CD8-positive, alpha-beta memory T cell (primary cell): ENCODE measurements at regions not wholly inside any gene's neighbourhood (a gene's known extent, or its start where the extent isn't known, plus 50 kb on each side); places are given as distances from the start of the nearest gene placed in this dataset.
A peak's percentile ranks its signal among the peaks of the same experiment; 100 is the strongest.

Source experiments
- CTCF ChIA-PET: fragments of 350-600 bp; sonication (Branson Sonifier 250); formaldehyde crosslinking; loops from one replicate; lab custom pipeline; 2021; ENCODE audit warnings: antibody characterized with exemption; lab: Charles Lee
- POLR2A ChIA-PET: fragments of 350-600 bp; sonication (Branson Sonifier 250); formaldehyde crosslinking; loops from one replicate; lab custom pipeline; 2021; ENCODE audit warnings: antibody characterized with exemption; lab: Charles Lee
- DNase-seq, 5 donors: peaks; one replicate each; pipeline versions ENCODE4 v3.0.0 to v3.0.0-alpha.2; 2020 to 2022; ENCODE audit warnings: mixed read lengths in 1 of 5
- H3K27ac ChIP-seq: one replicate; pipeline ENCODE4 v1.7.0; 2013; ENCODE audit warnings: low read depth, mild to moderate bottlenecking, low read length, moderate library complexity
- H3K27me3 ChIP-seq: 2 replicates; pipeline ENCODE4 v1.7.0; 2013; ENCODE audit warnings: low read length, mild to moderate bottlenecking; ENCODE audit not compliant: insufficient read depth, poor library complexity, severe bottlenecking
- H3K36me3 ChIP-seq: 2 replicates; pipeline ENCODE4 v1.7.0; 2013; ENCODE audit warnings: mild to moderate bottlenecking, low read length, moderate library complexity; ENCODE audit not compliant: insufficient read depth
- H3K4me1 ChIP-seq: 2 replicates; pipeline ENCODE4 v1.7.0; 2013; ENCODE audit warnings: mild to moderate bottlenecking, low read length, moderate library complexity; ENCODE audit not compliant: insufficient read depth
- H3K4me3 ChIP-seq: 2 replicates; pipeline ENCODE4 v1.7.0; 2013; ENCODE audit warnings: mild to moderate bottlenecking, low read length
- H3K9me3 ChIP-seq: 2 replicates; pipeline ENCODE4 v1.7.0; 2013; ENCODE audit warnings: mild to moderate bottlenecking, low read length
- H3K27ac Mint-ChIP-seq, 8 donors: one replicate each; pipeline ENCODE4 v1.8.0; 2020 to 2021; ENCODE audit warnings: mixed read lengths in 8 of 8, mild to moderate bottlenecking in 6 of 8, inconsistent platforms in 3 of 8, moderate library complexity in 3 of 8
- H3K27me3 Mint-ChIP-seq, 2 donors: one replicate each; pipeline ENCODE4 v1.8.0; 2020 to 2021; ENCODE audit warnings: mixed read lengths in 2 of 2, mild to moderate bottlenecking in 1 of 2, moderate library complexity in 1 of 2
- H3K36me3 Mint-ChIP-seq, 3 donors: one replicate each; pipeline ENCODE4 v1.8.0; 2020 to 2021; ENCODE audit warnings: mixed read lengths in 3 of 3, inconsistent platforms in 1 of 3, mild to moderate bottlenecking in 1 of 3
- H3K4me1 Mint-ChIP-seq, 3 donors: one replicate each; pipeline ENCODE4 v1.8.0; 2020 to 2021; ENCODE audit warnings: mixed read lengths in 3 of 3, inconsistent platforms in 1 of 3, mild to moderate bottlenecking in 1 of 3
- H3K4me3 Mint-ChIP-seq, 7 donors: one replicate each; pipeline ENCODE4 v1.8.0; 2020 to 2021; ENCODE audit warnings: mixed read lengths in 7 of 7, mild to moderate bottlenecking in 6 of 7, moderate library complexity in 4 of 7, inconsistent platforms in 2 of 7
- H3K9me3 Mint-ChIP-seq, 5 donors: one replicate each; pipeline ENCODE4 v1.8.0; 2020 to 2022; ENCODE audit warnings: mixed read lengths in 5 of 5, mild to moderate bottlenecking in 3 of 5, moderate library complexity in 2 of 5, inconsistent platforms in 1 of 5

DNA sequence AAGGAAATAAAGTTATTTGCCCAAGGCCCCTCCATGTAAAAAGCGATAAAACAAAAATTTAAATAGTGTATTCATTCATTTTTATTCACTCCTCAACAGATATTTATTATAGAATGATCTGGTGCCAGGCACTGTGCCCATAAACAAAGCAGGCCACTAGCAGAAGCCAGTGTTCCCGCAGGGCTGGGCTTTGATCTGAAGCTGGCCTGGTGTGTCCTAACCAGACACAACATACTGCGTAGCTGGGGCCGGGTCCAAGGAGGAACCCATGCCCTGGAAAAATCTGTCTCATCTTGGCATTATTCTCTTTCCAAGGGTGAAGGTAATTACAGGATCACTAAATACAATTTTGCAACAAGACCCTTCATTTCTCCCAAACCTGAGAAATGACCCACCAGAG is 537.4 kb upstream of the CDH5 start:
- Histone ChIP-seq H3K4me1 (no peaks in the 10 kb centered on the region), H3K27me3 (no peaks in the 10 kb centered on the region), H3K9me3 (no peaks in the 10 kb centered on the region), H3K4me3 (no peak overlapping the region), H3K36me3 (no peaks in the 10 kb centered on the region), H3K27ac (no peak overlapping the region)
- DNase-seq, result no peak
- H3K9me3 Mint-ChIP-seq, result peaks cover 0 to 6% (median 4%) of the 10 kb centered on the region in 5 donors
- ChIA-PET CTCF (interaction anchor here (1.5 kb wide), 1 partner anchor 12 kb away, joined by 3 read pairs; no protein-coding TSS in a partner anchor), POLR2A (no interaction called here)
- no peaks in the 10 kb centered on the region for H3K36me3 Mint-ChIP-seq
- no peaks in the 10 kb centered on the region for H3K4me1 Mint-ChIP-seq
- H3K27me3 Mint-ChIP-seq, result peaks cover 0 to 1% of the 10 kb centered on the region in 2 donors
- no peak overlapping the region for H3K27ac Mint-ChIP-seq
- no peak overlapping the region for H3K4me3 Mint-ChIP-seq

DNA sequence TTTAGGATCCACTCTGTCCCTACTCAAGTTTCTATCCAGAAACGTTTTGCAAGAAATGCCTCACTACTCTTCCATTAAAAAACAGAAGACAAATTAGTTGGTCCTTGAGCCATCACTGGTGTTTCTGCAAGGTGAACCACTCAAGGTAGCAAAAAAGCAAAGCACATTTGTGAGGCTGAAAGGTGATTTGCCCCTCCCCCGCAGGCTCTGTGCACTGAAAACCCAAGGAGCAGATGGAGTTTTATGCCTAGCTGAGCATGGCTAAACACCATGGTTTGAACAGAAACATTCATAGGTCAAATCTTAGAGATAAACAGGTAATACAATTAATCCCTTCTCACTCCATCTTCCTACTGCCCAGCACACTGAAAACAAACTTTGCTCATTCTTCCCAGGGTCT is 538.2 kb upstream of the CDH5 start:
- Histone ChIP-seq H3K36me3 (no peaks in the 10 kb centered on the region), H3K4me3 (no peak overlapping the region), H3K4me1 (no peaks in the 10 kb centered on the region), H3K27me3 (no peaks in the 10 kb centered on the region), H3K27ac (no peak overlapping the region), H3K9me3 (no peaks in the 10 kb centered on the region)
- POLR2A ChIA-PET, result no interaction called here
- Mint-ChIP-seq H3K9me3 (peaks cover 0 to 6% (median 4%) of the 10 kb centered on the region in 5 donors), H3K27me3 (peaks cover 0 to 1% of the 10 kb centered on the region in 2 donors), H3K36me3 (no peaks in the 10 kb centered on the region), H3K27ac (no peak overlapping the region), H3K4me1 (no peaks in the 10 kb centered on the region), H3K4me3 (no peak overlapping the region)
- DNase-seq, result no peak
- CTCF ChIA-PET, result interaction anchor here (1.5 kb wide), 1 partner anchor 11 kb away, joined by 3 read pairs; no protein-coding TSS in a partner anchor

DNA sequence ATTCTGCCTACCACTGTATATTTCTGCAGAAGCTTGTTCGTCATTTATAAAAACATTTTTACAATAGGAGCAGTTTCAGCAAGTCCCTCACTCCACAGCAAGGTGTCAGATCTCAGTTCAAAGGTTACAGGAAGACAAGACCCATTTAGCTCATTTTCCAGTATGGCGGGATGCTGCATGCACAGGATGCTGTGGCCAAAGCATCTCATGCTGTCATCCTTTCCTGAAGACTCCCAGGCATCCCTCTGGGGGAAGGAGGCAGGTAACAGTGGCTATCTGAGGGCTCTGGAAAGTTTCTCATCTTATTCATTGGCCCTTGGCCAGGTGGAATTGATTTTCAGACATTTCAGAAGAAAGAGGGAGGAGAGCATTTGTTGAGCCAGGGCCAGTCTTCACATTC is 539.3 kb upstream of the CDH5 start:
- Mint-ChIP-seq H3K27ac (peak overlapping the region in 1 of 8 donors; percentile 47), H3K4me1 (no peaks in the 10 kb centered on the region), H3K9me3 (peaks cover 0 to 6% (median 3%) of the 10 kb centered on the region in 5 donors), H3K36me3 (no peaks in the 10 kb centered on the region), H3K4me3 (no peak overlapping the region), H3K27me3 (no peaks in the 10 kb centered on the region)
- H3K27me3 ChIP-seq, result no peaks in the 10 kb centered on the region
- H3K36me3 ChIP-seq, result no peaks in the 10 kb centered on the region
- DNase-seq, result no peak
- H3K4me3 ChIP-seq, result no peak overlapping the region
- H3K9me3 ChIP-seq, result no peaks in the 10 kb centered on the region
- H3K4me1 ChIP-seq, result no peaks in the 10 kb centered on the region
- ChIA-PET POLR2A (no interaction called here), CTCF (no interaction called here)
- H3K27ac ChIP-seq, result no peak overlapping the region

- CTCF ChIA-PET, result no interaction called here
- Mint-ChIP-seq H3K4me1 (no peaks in the 10 kb centered on the region), H3K4me3 (no peak overlapping the region), H3K27ac (no peak overlapping the region), H3K9me3 (peaks cover 0 to 6% (median 2%) of the 10 kb centered on the region in 5 donors), H3K27me3 (no peaks in the 10 kb centered on the region), H3K36me3 (no peaks in the 10 kb centered on the region)
- Histone ChIP-seq H3K9me3 (no peaks in the 10 kb centered on the region), H3K4me1 (no peaks in the 10 kb centered on the region), H3K36me3 (no peaks in the 10 kb centered on the region), H3K27me3 (no peaks in the 10 kb centered on the region), H3K27ac (no peak overlapping the region), H3K4me3 (no peak overlapping the region)
- POLR2A ChIA-PET, result no interaction called here
- DNase-seq, result no peak
Measured at GRCh38 chr16:65825191-65825856, 541.2 kb upstream of the CDH5 start.

- POLR2A ChIA-PET, result no interaction called here
- Histone ChIP-seq H3K36me3 (no peaks in the 10 kb centered on the region), H3K27me3 (no peaks in the 10 kb centered on the region), H3K9me3 (no peaks in the 10 kb centered on the region), H3K4me3 (no peak overlapping the region), H3K4me1 (no peaks in the 10 kb centered on the region), H3K27ac (no peak overlapping the region)
- Mint-ChIP-seq H3K9me3 (peaks cover 0 to 6% (median 0%) of the 10 kb centered on the region in 5 donors), H3K36me3 (no peaks in the 10 kb centered on the region), H3K4me1 (no peaks in the 10 kb centered on the region), H3K4me3 (no peak overlapping the region), H3K27ac (peak overlapping the region in 1 of 8 donors; percentile 38), H3K27me3 (no peaks in the 10 kb centered on the region)
- no peak for DNase-seq
- CTCF ChIA-PET, result no interaction called here
Measured at GRCh38 chr16:65822148-65822547, 544.3 kb upstream of the CDH5 start.

GRCh38 chr16:65819136-65819898 is 547.2 kb upstream of the CDH5 start:
- Mint-ChIP-seq H3K9me3 (peaks cover 0 to 2% (median 0%) of the 10 kb centered on the region in 5 donors), H3K36me3 (no peaks in the 10 kb centered on the region), H3K4me3 (no peak overlapping the region), H3K27ac (no peak overlapping the region), H3K27me3 (no peaks in the 10 kb centered on the region), H3K4me1 (no peaks in the 10 kb centered on the region)
- H3K27me3 ChIP-seq, result no peaks in the 10 kb centered on the region
- DNase-seq, result no peak
- no peaks in the 10 kb centered on the region for H3K36me3 ChIP-seq
- no peaks in the 10 kb centered on the region for H3K4me1 ChIP-seq
- H3K4me3 ChIP-seq, result no peak overlapping the region
- ChIA-PET POLR2A (no interaction called here), CTCF (no interaction called here)
- H3K27ac ChIP-seq, result no peak overlapping the region
- H3K9me3 ChIP-seq, result no peaks in the 10 kb centered on the region

DNA sequence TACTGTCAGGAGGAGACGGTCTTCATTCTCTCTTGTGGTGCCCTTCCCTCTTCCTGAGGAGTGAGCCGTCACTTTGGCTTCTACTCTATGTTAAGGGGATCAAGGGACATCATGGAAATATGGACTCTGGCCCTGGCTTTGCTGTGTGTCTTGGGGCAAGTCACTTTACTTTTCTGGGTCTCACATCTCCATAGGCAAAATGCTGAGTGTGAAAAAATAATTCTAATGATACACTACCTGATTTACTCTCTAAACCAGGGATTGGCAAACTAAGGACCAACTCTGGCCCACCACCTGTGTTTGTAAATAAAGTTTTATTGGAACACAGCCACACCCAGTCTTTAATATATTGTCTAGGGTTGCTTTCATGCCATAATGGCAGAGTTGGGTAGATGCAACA is 548.7 kb upstream of the CDH5 start:
- Mint-ChIP-seq H3K4me1 (no peaks in the 10 kb centered on the region), H3K27ac (no peak overlapping the region), H3K9me3 (peaks cover 0 to 2% (median 0%) of the 10 kb centered on the region in 5 donors), H3K4me3 (no peak overlapping the region), H3K27me3 (no peaks in the 10 kb centered on the region), H3K36me3 (no peaks in the 10 kb centered on the region)
- H3K4me1 ChIP-seq, result no peaks in the 10 kb centered on the region
- no peak overlapping the region for H3K27ac ChIP-seq
- no peak for DNase-seq
- no peaks in the 10 kb centered on the region for H3K9me3 ChIP-seq
- ChIA-PET POLR2A (no interaction called here), CTCF (interaction anchor here (1.4 kb wide), 1 partner anchor 11 kb away, joined by 3 read pairs; no protein-coding TSS in a partner anchor)
- H3K4me3 ChIP-seq, result no peak overlapping the region
- H3K36me3 ChIP-seq, result no peaks in the 10 kb centered on the region
- no peaks in the 10 kb centered on the region for H3K27me3 ChIP-seq

DNA sequence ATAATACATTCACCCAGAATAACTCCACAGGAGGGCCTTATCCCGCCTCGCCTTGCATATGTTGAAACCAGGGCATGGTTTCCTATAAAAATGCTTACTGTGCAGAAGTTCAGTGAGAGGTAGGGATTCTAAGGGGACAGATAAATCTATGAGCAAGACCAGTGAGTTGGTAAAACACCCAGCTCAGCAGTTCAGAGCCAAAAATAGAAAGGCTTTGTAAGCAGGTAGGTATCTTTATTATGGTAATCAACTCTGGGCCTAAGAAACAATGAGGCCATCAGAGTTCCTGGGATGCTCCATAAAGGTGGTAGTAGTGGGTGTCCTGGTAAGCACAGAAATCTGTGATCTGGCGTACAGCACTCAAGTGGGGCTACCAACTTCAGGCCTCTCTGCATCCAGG is 549.4 kb upstream of the CDH5 start:
- no peaks in the 10 kb centered on the region for H3K4me1 Mint-ChIP-seq
- Histone ChIP-seq H3K27me3 (no peaks in the 10 kb centered on the region), H3K9me3 (no peaks in the 10 kb centered on the region), H3K36me3 (no peaks in the 10 kb centered on the region), H3K27ac (no peak overlapping the region), H3K4me1 (no peaks in the 10 kb centered on the region), H3K4me3 (no peak overlapping the region)
- POLR2A ChIA-PET, result no interaction called here
- H3K9me3 Mint-ChIP-seq, result peaks cover 0 to 4% (median 0%) of the 10 kb centered on the region in 5 donors
- CTCF ChIA-PET, result interaction anchor here (1.4 kb wide), 1 partner anchor 12 kb away, joined by 3 read pairs; no protein-coding TSS in a partner anchor
- H3K27me3 Mint-ChIP-seq, result no peaks in the 10 kb centered on the region
- no peak overlapping the region for H3K27ac Mint-ChIP-seq
- no peak for DNase-seq
- H3K36me3 Mint-ChIP-seq, result no peaks in the 10 kb centered on the region
- no peak overlapping the region for H3K4me3 Mint-ChIP-seq
